ENCODE measurements at regions not wholly inside any gene's neighbourhood (a gene's known extent, or its start where the extent isn't known, plus 50 kb on each side); places are given as distances from the start of the nearest gene placed in this dataset.
"Not testable (repeated sequence)": the region's sequence is repeated elsewhere in the genome, so short reads cannot be mapped to it uniquely, and the experiment has no call there.

GRCh38 chr4:18508786-18509185, 487.2 kb upstream of the LCORL start:
- no peak for DNase-seq

- DNase-seq: no peak
Observed at GRCh38 chr4:18480928-18481327, 459.4 kb upstream of the LCORL start.

GRCh38 chr4:18480342-18480741, 458.8 kb upstream of the LCORL start:
- no peak for DNase-seq

- DNase-seq: no peak
Observed at GRCh38 chr4:18479825-18480224, 458.3 kb upstream of the LCORL start.

- no peak for DNase-seq
Observed at GRCh38 chr4:18463987-18464559, 442.5 kb upstream of the LCORL start.

GRCh38 chr4:18458465-18458864, 436.9 kb upstream of the LCORL start:
- DNase-seq: no peak

GRCh38 chr4:18454349-18454748, 432.8 kb upstream of the LCORL start:
- DNase-seq: no peak

GRCh38 chr4:18445110-18445509, 423.6 kb upstream of the LCORL start:
- no peak for DNase-seq

- no peak for DNase-seq
Observed at GRCh38 chr4:18444206-18444605, 422.7 kb upstream of the LCORL start.

GRCh38 chr4:18442957-18443356, 421.4 kb upstream of the LCORL start:
- no peak for DNase-seq

- DNase-seq: no peak
Observed at GRCh38 chr4:18441676-18442075, 420.1 kb upstream of the LCORL start.

GRCh38 chr4:18441203-18441590, 419.6 kb upstream of the LCORL start:
- no peak for DNase-seq

- DNase-seq: no peak
Observed at GRCh38 chr4:18440527-18441202, 419.1 kb upstream of the LCORL start.

GRCh38 chr4:18439311-18439710, 417.8 kb upstream of the LCORL start:
- no peak for DNase-seq

GRCh38 chr4:18435781-18436180, 414.2 kb upstream of the LCORL start:
- DNase-seq: no peak

GRCh38 chr4:18422685-18423084, 401.1 kb upstream of the LCORL start:
- no peak for DNase-seq

GRCh38 chr4:18421519-18421918, 400.0 kb upstream of the LCORL start:
- DNase-seq: no peak

- DNase-seq: no peak
Observed at GRCh38 chr4:18419780-18420179, 398.2 kb upstream of the LCORL start.

GRCh38 chr4:18418195-18418898, 396.8 kb upstream of the LCORL start:
- not testable (repeated sequence) for DNase-seq

GRCh38 chr4:18417651-18418050, 396.1 kb upstream of the LCORL start:
- DNase-seq: not testable (repeated sequence)

GRCh38 chr4:18406264-18406663, 384.7 kb upstream of the LCORL start:
- no peak for DNase-seq

GRCh38 chr4:18405054-18405453, 383.5 kb upstream of the LCORL start:
- DNase-seq: no peak

GRCh38 chr4:18404642-18405041, 383.1 kb upstream of the LCORL start:
- no peak for DNase-seq

- DNase-seq: no peak
Observed at GRCh38 chr4:18403327-18403726, 381.8 kb upstream of the LCORL start.

Data from activated T-cell treated with anti-CD3 and anti-CD28 coated beads, Interleukin-2, amount 50 U/mL, for 48 hours (primary cell).